HEK293T (cell line): ENCODE measurements at regions not wholly inside any gene's neighbourhood (a gene's known extent, or its start where the extent isn't known, plus 50 kb on each side); places are given as distances from the start of the nearest gene placed in this dataset.

Experiments used
- BHLHE40 ChIP-seq: fragments of 450-650 bp; IDR thresholded peaks from 2 replicates; pipeline ENCODE4 v1.6.1; 2016; ENCODE audit warnings: mild to moderate bottlenecking, moderate library complexity, borderline replicate concordance
- CTBP1 ChIP-seq: fragments of 450-650 bp; IDR thresholded peaks from 2 replicates; pipeline ENCODE4 v1.6.1; 2016; ENCODE audit warnings: borderline replicate concordance
- FOXA1 ChIP-seq: fragments of 450-650 bp; IDR thresholded peaks from 2 replicates; pipeline ENCODE4 v1.6.1; 2016; ENCODE audit warnings: mild to moderate bottlenecking
- FOXM1 ChIP-seq: fragments of 450-650 bp; IDR thresholded peaks from 2 replicates; pipeline ENCODE4 v1.6.1; 2017; ENCODE audit warnings: mild to moderate bottlenecking, borderline replicate concordance
- HDGF ChIP-seq: fragments of 450-650 bp; IDR thresholded peaks from 2 replicates; pipeline ENCODE4 v1.6.1; 2017; ENCODE audit warnings: antibody characterized with exemption, borderline replicate concordance
- L3MBTL2 ChIP-seq: fragments of 450-650 bp; conservative IDR thresholded peaks from 2 replicates; pipeline ENCODE4 v1.6.1; 2016; ENCODE audit warnings: mild to moderate bottlenecking
- LEF1 ChIP-seq: fragments of 450-650 bp; IDR thresholded peaks from 2 replicates; pipeline ENCODE4 v1.6.1; 2017; ENCODE audit warnings: mild to moderate bottlenecking, borderline replicate concordance
- NFRKB ChIP-seq: fragments of 450-650 bp; IDR thresholded peaks from 2 replicates; pipeline ENCODE4 v1.6.1; 2016; ENCODE audit warnings: mild to moderate bottlenecking, moderate library complexity
- SP1 ChIP-seq: fragments of 450-650 bp; IDR thresholded peaks from 2 replicates; pipeline ENCODE4 v1.6.1; 2017
- SUZ12 ChIP-seq: fragments of 450-650 bp; IDR thresholded peaks from 2 replicates; pipeline ENCODE4 v1.6.1; 2016; ENCODE audit warnings: mild to moderate bottlenecking
- TARDBP ChIP-seq: fragments of 450-650 bp; IDR thresholded peaks from 2 replicates; pipeline ENCODE4 v1.6.1; 2016
- ZNF384 ChIP-seq: fragments of 450-650 bp; IDR thresholded peaks from 2 replicates; pipeline ENCODE4 v1.6.1; 2016
- TF ChIP-seq, protein P1 (sequence below): fragments of 450-650 bp; IDR thresholded peaks from 2 replicates; pipeline ENCODE4 v1.6.1; 2016

DNA sequence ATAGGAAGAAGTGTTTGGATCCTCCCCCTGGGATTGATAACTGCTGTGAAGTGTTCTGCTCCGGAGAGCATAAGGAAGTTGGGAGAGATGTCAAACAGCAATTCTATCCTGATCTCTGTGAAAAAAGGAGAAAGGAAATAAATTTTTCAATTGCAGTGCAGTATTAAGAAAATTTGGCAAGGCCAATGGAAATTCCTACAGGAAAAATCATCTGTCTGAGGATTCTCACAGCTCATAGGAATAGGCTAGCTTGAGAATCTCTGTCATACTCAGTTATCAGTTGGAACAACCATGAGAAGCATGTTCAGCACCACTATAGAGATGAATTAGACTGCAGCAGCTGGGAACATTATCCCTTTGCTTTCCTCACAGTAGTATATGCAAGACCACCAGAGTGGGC is 1238.9 kb upstream of the MIR17HG start:
- TF ChIP-seq L3MBTL2: no peak
- no peak for TF ChIP-seq FOXM1
- TF ChIP-seq ZNF384: no peak
- TF ChIP-seq SUZ12: no peak
- TF ChIP-seq CTBP1: no peak
- TF ChIP-seq HDGF: no peak
- TF ChIP-seq SP1: no peak
- TF ChIP-seq, protein P1, sequence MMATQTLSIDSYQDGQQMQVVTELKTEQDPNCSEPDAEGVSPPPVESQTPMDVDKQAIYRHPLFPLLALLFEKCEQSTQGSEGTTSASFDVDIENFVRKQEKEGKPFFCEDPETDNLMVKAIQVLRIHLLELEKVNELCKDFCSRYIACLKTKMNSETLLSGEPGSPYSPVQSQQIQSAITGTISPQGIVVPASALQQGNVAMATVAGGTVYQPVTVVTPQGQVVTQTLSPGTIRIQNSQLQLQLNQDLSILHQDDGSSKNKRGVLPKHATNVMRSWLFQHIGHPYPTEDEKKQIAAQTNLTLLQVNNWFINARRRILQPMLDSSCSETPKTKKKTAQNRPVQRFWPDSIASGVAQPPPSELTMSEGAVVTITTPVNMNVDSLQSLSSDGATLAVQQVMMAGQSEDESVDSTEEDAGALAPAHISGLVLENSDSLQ: no peak
- no peak for TF ChIP-seq FOXA1
- TF ChIP-seq LEF1: no peak
- TF ChIP-seq TARDBP: no peak
- TF ChIP-seq BHLHE40: no peak
- TF ChIP-seq NFRKB: no peak
